ENCODE measurements at regions not wholly inside any gene's neighbourhood (a gene's known extent, or its start where the extent isn't known, plus 50 kb on each side); places are given as distances from the start of the nearest gene placed in this dataset.
A peak's percentile ranks its signal among the peaks of the same experiment; 100 is the strongest.
"Not testable (repeated sequence)": the region's sequence is repeated elsewhere in the genome, so short reads cannot be mapped to it uniquely, and the experiment has no call there.

DNA sequence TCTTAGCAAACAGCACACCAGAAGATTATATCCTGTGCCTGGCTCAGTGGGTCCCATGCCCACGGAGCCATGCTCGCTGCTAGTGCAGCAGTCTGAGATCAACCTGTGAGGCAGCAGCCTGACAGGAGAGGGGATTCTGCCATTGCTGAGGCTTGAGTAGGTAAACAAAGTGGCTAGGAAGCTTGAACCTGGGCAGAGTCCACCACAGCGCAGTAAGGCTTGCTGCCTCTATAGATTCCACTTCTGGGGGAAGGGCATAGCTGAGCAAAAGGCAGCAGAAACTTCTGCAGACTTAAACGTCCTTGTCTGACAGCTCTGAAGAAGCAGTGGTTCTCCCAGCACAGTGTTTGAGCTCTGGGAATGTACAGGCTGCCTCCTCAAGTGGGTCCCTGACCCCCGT, 210.3 kb downstream of the RMST start:
- Mint-ChIP-seq H3K4me1 (no peaks in the 10 kb centered on the region), H3K4me3 (no peak overlapping the region), H3K9me3 (peaks cover 5% of the 10 kb centered on the region), H3K27ac (no peak overlapping the region), H3K36me3 (no peaks in the 10 kb centered on the region), H3K27me3 (no peaks in the 10 kb centered on the region)
- ATAC-seq = no peak

GRCh38 chr12:97680751-97681150, 218.1 kb downstream of the RMST start:
- no peak overlapping the region for H3K27ac Mint-ChIP-seq
- H3K36me3 Mint-ChIP-seq = no peaks in the 10 kb centered on the region
- H3K9me3 Mint-ChIP-seq = peaks cover 9% of the 10 kb centered on the region
- no peaks in the 10 kb centered on the region for H3K4me1 Mint-ChIP-seq
- H3K27me3 Mint-ChIP-seq = no peaks in the 10 kb centered on the region
- no peak overlapping the region for H3K4me3 Mint-ChIP-seq
- ATAC-seq = no peak

GRCh38 chr12:97681612-97682504, 219.3 kb downstream of the RMST start:
- H3K27me3 Mint-ChIP-seq = no peaks in the 10 kb centered on the region
- peak; percentile 71 for ATAC-seq
- no peaks in the 10 kb centered on the region for H3K36me3 Mint-ChIP-seq
- H3K27ac Mint-ChIP-seq = no peak overlapping the region
- no peak overlapping the region for H3K4me3 Mint-ChIP-seq
- H3K9me3 Mint-ChIP-seq = peaks cover 7% of the 10 kb centered on the region
- H3K4me1 Mint-ChIP-seq = no peaks in the 10 kb centered on the region

GRCh38 chr12:97685360-97685759, 222.8 kb downstream of the RMST start:
- H3K27me3 Mint-ChIP-seq = no peaks in the 10 kb centered on the region
- no peak overlapping the region for H3K27ac Mint-ChIP-seq
- H3K9me3 Mint-ChIP-seq = peaks cover 8% of the 10 kb centered on the region
- no peaks in the 10 kb centered on the region for H3K36me3 Mint-ChIP-seq
- ATAC-seq = no peak
- no peak overlapping the region for H3K4me3 Mint-ChIP-seq
- H3K4me1 Mint-ChIP-seq = no peaks in the 10 kb centered on the region

DNA sequence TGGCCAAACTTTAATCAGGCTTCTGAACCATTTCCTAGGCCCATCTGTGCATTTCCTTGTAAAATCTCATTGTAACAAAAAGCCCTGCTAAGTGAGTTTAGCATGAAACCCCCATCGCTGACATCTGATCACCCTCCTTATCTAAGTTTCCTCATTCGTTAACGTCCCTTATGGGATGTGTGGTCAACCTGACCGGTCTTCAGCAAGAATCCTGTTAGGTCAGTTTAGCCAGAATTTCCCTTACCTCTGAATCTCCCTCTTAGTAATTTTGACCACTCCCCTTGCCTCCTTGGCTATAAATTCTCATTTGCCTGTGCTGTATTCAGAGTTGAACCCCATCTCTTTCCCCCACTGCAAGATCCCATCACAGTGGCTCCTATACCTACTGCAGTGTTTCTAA, 239.3 kb downstream of the RMST start:
- no peak overlapping the region for H3K27ac Mint-ChIP-seq
- H3K4me3 Mint-ChIP-seq = no peak overlapping the region
- H3K9me3 Mint-ChIP-seq = no peaks in the 10 kb centered on the region
- no peak for ATAC-seq
- no peaks in the 10 kb centered on the region for H3K4me1 Mint-ChIP-seq
- H3K36me3 Mint-ChIP-seq = no peaks in the 10 kb centered on the region
- no peaks in the 10 kb centered on the region for H3K27me3 Mint-ChIP-seq

- no peaks in the 10 kb centered on the region for H3K36me3 Mint-ChIP-seq
- no peak overlapping the region for H3K27ac Mint-ChIP-seq
- peaks cover 3% of the 10 kb centered on the region for H3K9me3 Mint-ChIP-seq
- no peaks in the 10 kb centered on the region for H3K27me3 Mint-ChIP-seq
- no peak overlapping the region for H3K4me3 Mint-ChIP-seq
- no peaks in the 10 kb centered on the region for H3K4me1 Mint-ChIP-seq
- ATAC-seq = no peak
These were observed 248.8 kb downstream of the RMST start for GRCh38 chr12:97711392-97711791.

- no peak for ATAC-seq
- no peaks in the 10 kb centered on the region for H3K4me1 Mint-ChIP-seq
These were observed 250.7 kb downstream of the RMST start for GRCh38 chr12:97713270-97713669.

DNA sequence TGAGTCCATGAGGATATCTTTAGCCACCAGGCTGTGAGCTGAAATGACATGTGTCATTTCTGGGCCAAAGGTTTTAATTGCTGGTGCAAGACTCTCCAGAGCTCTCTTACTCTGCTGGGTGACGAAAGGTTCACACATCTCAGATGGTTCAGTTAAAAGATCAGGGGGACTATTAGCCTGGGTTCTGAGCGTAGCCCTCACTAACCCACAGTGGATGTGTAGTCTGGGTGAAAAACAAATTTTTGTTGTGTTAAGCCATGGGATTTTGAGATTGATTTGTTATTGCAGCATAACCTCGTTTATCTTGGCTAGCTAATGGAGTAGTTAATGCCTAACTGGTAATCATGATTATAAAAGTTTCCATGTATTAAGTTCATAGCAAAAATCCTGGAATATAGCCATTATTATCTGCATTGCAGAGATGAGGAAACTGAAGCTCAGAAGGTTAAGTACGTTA, 251.5 kb downstream of the RMST start:
- no peak for ATAC-seq
- Mint-ChIP-seq H3K4me3 (no peak overlapping the region), H3K27ac (no peak overlapping the region), H3K9me3 (peaks cover 2% of the 10 kb centered on the region), H3K36me3 (no peaks in the 10 kb centered on the region), H3K27me3 (no peaks in the 10 kb centered on the region), H3K4me1 (no peaks in the 10 kb centered on the region)

More at GRCh38 chr12:97713270-97713669, 250.7 kb downstream of the RMST start:
- no peak overlapping the region for H3K27ac Mint-ChIP-seq
- no peaks in the 10 kb centered on the region for H3K36me3 Mint-ChIP-seq
- no peak overlapping the region for H3K4me3 Mint-ChIP-seq
- H3K9me3 Mint-ChIP-seq = peaks cover 3% of the 10 kb centered on the region
- H3K27me3 Mint-ChIP-seq = no peaks in the 10 kb centered on the region

- Mint-ChIP-seq H3K9me3 (peaks cover under 1% of the 10 kb centered on the region), H3K4me3 (no peak overlapping the region)
These were observed 253.8 kb downstream of the RMST start for GRCh38 chr12:97716356-97716755.

GRCh38 chr12:97723801-97724200, 261.2 kb downstream of the RMST start:
- ATAC-seq, H3K4me3 Mint-ChIP-seq: not testable (repeated sequence)

More at GRCh38 chr12:97716356-97716755, 253.8 kb downstream of the RMST start:
- H3K27ac Mint-ChIP-seq = no peak overlapping the region
- H3K36me3 Mint-ChIP-seq = no peaks in the 10 kb centered on the region
- H3K4me1 Mint-ChIP-seq = no peaks in the 10 kb centered on the region
- no peaks in the 10 kb centered on the region for H3K27me3 Mint-ChIP-seq
- ATAC-seq = no peak

DNA sequence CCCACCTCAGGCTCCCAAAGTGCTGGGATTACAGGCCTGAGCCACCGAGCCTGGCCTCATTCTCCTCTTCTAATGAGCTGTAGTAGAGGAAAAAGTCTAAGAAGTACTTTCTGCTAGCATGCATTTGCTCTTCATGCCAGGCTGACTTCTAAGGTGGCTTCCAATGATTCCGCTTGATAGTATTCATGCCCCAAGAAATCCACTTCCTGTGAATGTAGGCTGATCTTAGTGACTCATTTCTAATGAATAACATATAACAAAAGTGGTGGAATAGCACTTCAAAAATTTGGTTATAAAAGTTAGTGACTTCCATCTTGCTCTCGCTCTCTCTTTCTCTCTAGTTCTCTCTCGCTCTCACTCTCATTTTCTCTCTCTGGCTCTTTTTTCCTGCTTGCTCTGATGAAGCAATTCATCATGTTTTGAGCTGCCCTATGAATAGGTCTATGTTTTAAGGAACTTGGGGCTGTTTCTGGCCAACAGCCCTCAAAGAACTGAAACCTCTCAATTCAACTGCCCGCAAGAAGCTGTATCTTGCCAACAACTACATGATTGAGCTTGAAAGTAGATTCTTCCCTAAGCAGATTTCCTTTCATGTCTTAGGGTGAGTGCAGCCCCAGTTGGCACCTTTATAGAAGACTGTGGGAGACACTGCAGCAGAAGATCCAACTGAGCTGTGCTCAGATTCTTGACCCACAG, 282.9 kb downstream of the RMST start:
- Mint-ChIP-seq H3K36me3 (no peaks in the 10 kb centered on the region), H3K4me3 (no peak overlapping the region), H3K9me3 (no peaks in the 10 kb centered on the region), H3K4me1 (no peaks in the 10 kb centered on the region), H3K27ac (no peak overlapping the region), H3K27me3 (no peaks in the 10 kb centered on the region)
- no peak for ATAC-seq

More at GRCh38 chr12:97723801-97724200, 261.2 kb downstream of the RMST start:
- H3K27ac Mint-ChIP-seq, H3K9me3 Mint-ChIP-seq, H3K27me3 Mint-ChIP-seq, H3K4me1 Mint-ChIP-seq, H3K36me3 Mint-ChIP-seq: not testable (repeated sequence)

GRCh38 chr12:97748298-97748697, 285.7 kb downstream of the RMST start:
- H3K4me1 Mint-ChIP-seq = no peaks in the 10 kb centered on the region
- no peaks in the 10 kb centered on the region for H3K9me3 Mint-ChIP-seq
- H3K4me3 Mint-ChIP-seq = no peak overlapping the region
- ATAC-seq = no peak
- H3K27me3 Mint-ChIP-seq = no peaks in the 10 kb centered on the region
- H3K27ac Mint-ChIP-seq = no peak overlapping the region
- H3K36me3 Mint-ChIP-seq = no peaks in the 10 kb centered on the region

DNA sequence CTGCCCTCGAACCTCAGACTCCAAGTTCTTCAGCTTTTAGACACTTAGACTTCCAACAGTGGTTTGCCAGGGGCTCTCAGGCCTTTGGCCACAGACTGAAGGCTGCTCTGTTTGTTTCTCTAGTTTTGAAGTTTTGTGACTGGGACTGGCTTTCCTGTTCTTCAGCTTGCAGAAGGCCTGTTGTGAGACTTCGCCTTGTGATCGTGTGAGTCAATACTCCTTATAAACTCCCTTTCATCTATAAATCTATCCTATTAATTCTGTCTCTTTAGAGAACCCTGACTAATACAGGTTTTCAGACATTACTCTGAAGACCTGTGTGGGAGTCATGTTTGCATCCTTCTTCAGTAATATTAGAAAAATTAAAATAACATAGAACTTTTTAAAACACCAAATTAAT, 289.1 kb downstream of the RMST start:
- Mint-ChIP-seq H3K27me3 (no peaks in the 10 kb centered on the region), H3K27ac (no peak overlapping the region), H3K4me3 (no peak overlapping the region), H3K4me1 (no peaks in the 10 kb centered on the region), H3K9me3 (no peaks in the 10 kb centered on the region), H3K36me3 (no peaks in the 10 kb centered on the region)
- no peak for ATAC-seq

DNA sequence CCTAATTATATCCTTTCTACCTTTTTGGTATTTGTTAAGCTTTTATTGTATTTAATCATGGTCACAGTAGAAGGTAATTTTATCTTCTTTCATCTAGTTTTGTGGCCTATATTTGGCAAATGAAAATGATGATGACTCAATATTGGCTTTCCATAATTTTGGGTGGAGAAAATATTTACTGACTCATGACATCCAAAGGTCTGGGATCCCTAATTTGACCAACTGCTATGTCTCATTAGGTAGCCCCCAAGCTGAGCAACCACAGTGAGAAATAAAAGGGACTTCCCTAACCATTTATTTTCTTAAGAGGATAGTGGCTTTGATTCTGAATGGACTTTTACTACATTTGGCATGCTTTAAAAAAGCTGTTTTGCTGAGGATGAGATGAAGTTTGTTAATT, 289.5 kb downstream of the RMST start:
- Mint-ChIP-seq H3K9me3 (no peaks in the 10 kb centered on the region), H3K36me3 (no peaks in the 10 kb centered on the region), H3K27ac (no peak overlapping the region), H3K4me3 (no peak overlapping the region), H3K4me1 (no peaks in the 10 kb centered on the region), H3K27me3 (no peaks in the 10 kb centered on the region)
- no peak for ATAC-seq

GRCh38 chr12:97753332-97753731, 290.7 kb downstream of the RMST start:
- Mint-ChIP-seq H3K4me1 (no peaks in the 10 kb centered on the region), H3K27me3 (no peaks in the 10 kb centered on the region), H3K9me3 (no peaks in the 10 kb centered on the region), H3K27ac (no peak overlapping the region), H3K4me3 (no peak overlapping the region), H3K36me3 (no peaks in the 10 kb centered on the region)
- no peak for ATAC-seq

DNA sequence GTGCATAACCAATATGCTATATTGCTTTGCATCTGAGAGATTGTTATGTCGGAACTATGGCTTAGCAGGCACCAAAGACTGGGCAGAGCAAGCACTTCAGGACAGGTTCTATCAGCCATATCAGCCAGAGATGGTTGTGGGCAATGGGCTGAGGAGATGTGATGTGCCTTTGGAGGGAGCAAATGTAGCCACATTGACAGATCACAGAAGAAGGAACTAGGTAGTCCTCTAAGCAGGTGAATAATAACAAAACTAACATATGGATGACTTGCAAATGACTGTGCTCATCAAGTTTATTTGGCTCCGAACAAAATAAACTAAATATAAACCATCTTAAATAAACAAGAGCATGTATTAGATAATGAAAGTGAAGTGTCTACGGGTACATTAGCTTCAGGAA, 291.7 kb downstream of the RMST start:
- no peaks in the 10 kb centered on the region for H3K27me3 Mint-ChIP-seq

More for the DNA sequence above, 291.7 kb downstream of the RMST start:
- no peaks in the 10 kb centered on the region for H3K4me1 Mint-ChIP-seq
- H3K9me3 Mint-ChIP-seq = no peaks in the 10 kb centered on the region
- no peak for ATAC-seq
- no peak overlapping the region for H3K4me3 Mint-ChIP-seq
- no peaks in the 10 kb centered on the region for H3K36me3 Mint-ChIP-seq
- H3K27ac Mint-ChIP-seq = no peak overlapping the region

Data from stimulated activated memory B cell treated with anti-CD40 and anti-IgM and Interleukin-4, amounts not matched to agents 10 μg/mL and 1 μg/mL and 100 μg/mL, for 72 hours (primary cell).